ENCODE measurements at regions not wholly inside any gene's neighbourhood (a gene's known extent, or its start where the extent isn't known, plus 50 kb on each side); places are given as distances from the start of the nearest gene placed in this dataset.

GRCh38 chr3:177894081-177894728 is 642.0 kb upstream of the KCNMB2 start:
- Histone ChIP-seq H2AFZ (ENCODE audit: low read depth, low read length) (no peak overlapping the region), H3K4me3 (replicated peaks in 1 of 3; ENCODE audit: insufficient read depth in 1 of 3, low read depth in 1 of 3, low read length in 3 of 3) (no peak overlapping the region), H4K20me1 (replicated peaks; ENCODE audit: control insufficient read depth, extremely low read depth, insufficient read depth, low read length) (no peaks in the 10 kb centered on the region), H3K36me3 (ENCODE audit: control insufficient read depth in 2 of 2, extremely low read depth in 1 of 2, insufficient read depth in 2 of 2, low read length in 2 of 2) (no peaks in the 10 kb centered on the region), H3K79me2 (ENCODE audit: control insufficient read depth, insufficient read depth, low read length) (no peaks in the 10 kb centered on the region), H3K9ac (replicated peaks; ENCODE audit: extremely low read depth, insufficient read depth, low read length) (peak overlapping the region; percentile 17), H3K4me2 (ENCODE audit: insufficient read depth, low read length) (peak overlapping the region; percentile 38), H3K27me3 (ENCODE audit: control insufficient read depth in 2 of 2, insufficient read depth in 2 of 2, low read length in 2 of 2) (no peaks in the 10 kb centered on the region), H3K9me3 (replicated peaks; ENCODE audit: control insufficient read depth, insufficient read depth, low read length) (no peaks in the 10 kb centered on the region), H3K27ac (ENCODE audit: insufficient read depth, low read depth, low read length) (peak overlapping the region; percentile 66), H3K4me1 (ENCODE audit: control insufficient read depth, extremely low read depth, insufficient read depth, low read length) (peaks cover 21% of the 10 kb centered on the region), H3K9me1 (replicated peaks; ENCODE audit: control insufficient read depth, extremely low read depth, insufficient read depth, low read length) (no peaks in the 10 kb centered on the region)
- BruUV-seq (replicated peaks) = no TSS peak
- dilution Hi-C loops (cut with MboI; ENCODE audit: extremely low pct_ligation_motif_present, low sequenced_read_pairs) = no loop called here
- TF ChIP-seq MYC (IDR thresholded peaks at IDR 0.05; ENCODE audit: low read depth, low read length) (no peak), POLR2A (IDR thresholded peaks at IDR 0.05; ENCODE audit: low read depth, low read length) (no peak), FOS (IDR thresholded peaks at IDR 0.05; ENCODE audit: borderline replicate concordance, insufficient read depth, low read length) (peak; percentile 67), JUN (IDR thresholded peaks at IDR 0.05; ENCODE audit: borderline replicate concordance, insufficient read depth, insufficient read length, low read depth) (peak; percentile 82), POLR2AphosphoS5 (IDR thresholded peaks at IDR 0.05; ENCODE audit: insufficient read depth, low read depth, low read length) (peak; percentile 33), GATA2 (IDR thresholded peaks at IDR 0.05; ENCODE audit: insufficient read depth, insufficient read length, low read depth, low read length) (peak; percentile 87), CTCF (IDR thresholded peaks at IDR 0.05; ENCODE audit: extremely low read depth in 1 of 2, insufficient read depth in 1 of 2, low read depth in 1 of 2, low read length in 2 of 2) (no peak)
- TF ChIP-seq, protein P1, sequence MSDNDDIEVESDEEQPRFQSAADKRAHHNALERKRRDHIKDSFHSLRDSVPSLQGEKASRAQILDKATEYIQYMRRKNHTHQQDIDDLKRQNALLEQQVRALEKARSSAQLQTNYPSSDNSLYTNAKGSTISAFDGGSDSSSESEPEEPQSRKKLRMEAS (IDR thresholded peaks at IDR 0.05; ENCODE audit: insufficient read depth, insufficient read length) = no peak
- intact Hi-C loops (cut with micrococcal nuclease) = loop anchor here (1.0 to 5.0 kb wide), 15 partner anchors 38 to 697 kb away; partner anchors contain the start of gene TBL1XR1
- FAIRE-seq (peak; percentile 50), DNase-seq (ENCODE audit: low read depth, low spot score) (peak; percentile 91)
- POLR2A ChIA-PET = interaction anchor here (0.6 kb wide), 1 partner anchor 107 kb away, joined by 3 read pairs; no protein-coding TSS in a partner anchor
- CTCF ChIA-PET = interaction anchor here (0.7 to 1.3 kb wide), 4 partner anchors 59 to 491 kb away, joined by 3 to 5 read pairs (median 4); no protein-coding TSS in a partner anchor
